Endothelial cell of hepatic sinusoid (primary cell): ENCODE measurements at regions not wholly inside any gene's neighbourhood (a gene's known extent, or its start where the extent isn't known, plus 50 kb on each side); places are given as distances from the start of the nearest gene placed in this dataset.
"Not testable (repeated sequence)": the region's sequence is repeated elsewhere in the genome, so short reads cannot be mapped to it uniquely, and the experiment has no call there.

Source experiments
- in situ Hi-C: cut with HindIII; loops from 2 replicates; pipeline ENCODE4 v1.10.0; 2017; ENCODE audit warnings: low sequenced_read_pairs

DNA sequence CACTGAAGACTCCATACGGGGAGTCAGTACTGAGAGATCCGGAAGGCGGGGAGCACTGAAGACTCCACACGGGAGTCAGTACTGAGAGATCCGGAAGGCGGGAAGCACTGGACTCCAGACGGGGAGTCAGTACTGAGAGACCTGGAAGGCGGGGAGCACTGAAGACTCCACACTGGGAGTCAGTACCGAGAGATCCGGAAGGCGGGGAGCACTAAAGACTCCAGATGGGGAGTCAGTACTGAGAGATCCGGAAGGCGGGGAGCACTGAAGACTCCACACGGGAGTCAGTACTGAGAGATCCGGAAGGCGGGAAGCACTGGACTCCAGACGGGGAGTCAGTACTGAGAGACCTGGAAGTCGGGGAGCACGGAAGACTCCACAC, 77.2 kb downstream of the DLL1 start:
- in situ Hi-C loops: not testable (repeated sequence)

DNA sequence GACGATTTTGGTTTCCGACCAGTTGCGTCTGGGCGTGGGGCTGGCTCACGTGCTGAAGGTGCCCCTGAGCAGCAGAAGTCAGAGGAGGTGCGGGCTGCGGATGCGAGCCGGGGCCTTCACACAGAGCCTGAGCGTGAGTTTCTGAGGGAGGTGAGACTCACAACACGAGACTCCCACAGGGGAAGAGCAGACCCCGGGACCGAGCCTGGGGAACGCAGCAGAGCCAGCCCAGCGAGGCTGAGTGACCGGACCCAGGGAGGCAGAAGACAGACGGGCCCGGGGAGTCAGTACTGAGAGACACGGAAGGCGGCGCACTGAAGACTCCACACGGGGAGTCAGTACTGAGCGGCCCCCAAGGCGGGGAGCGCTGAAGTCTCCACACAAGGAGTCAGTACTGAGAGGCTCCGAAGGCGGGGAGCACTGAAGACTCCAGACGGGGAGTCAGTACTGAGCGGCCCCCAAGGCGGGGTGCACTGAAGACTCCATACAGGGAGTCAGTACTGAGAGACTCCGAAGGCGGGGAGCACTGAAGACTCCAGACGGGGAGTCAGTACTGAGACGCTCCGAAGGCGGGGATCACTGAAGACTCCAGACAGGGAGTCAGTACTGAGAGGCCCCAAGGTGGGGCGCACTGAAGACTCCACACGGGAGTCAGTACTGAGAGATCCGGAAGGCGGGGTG, 77.8 kb downstream of the DLL1 start:
- in situ Hi-C loops: no loop called here

GRCh38 chr6:170212051-170212756, 78.7 kb downstream of the DLL1 start:
- in situ Hi-C loops: no loop called here

DNA sequence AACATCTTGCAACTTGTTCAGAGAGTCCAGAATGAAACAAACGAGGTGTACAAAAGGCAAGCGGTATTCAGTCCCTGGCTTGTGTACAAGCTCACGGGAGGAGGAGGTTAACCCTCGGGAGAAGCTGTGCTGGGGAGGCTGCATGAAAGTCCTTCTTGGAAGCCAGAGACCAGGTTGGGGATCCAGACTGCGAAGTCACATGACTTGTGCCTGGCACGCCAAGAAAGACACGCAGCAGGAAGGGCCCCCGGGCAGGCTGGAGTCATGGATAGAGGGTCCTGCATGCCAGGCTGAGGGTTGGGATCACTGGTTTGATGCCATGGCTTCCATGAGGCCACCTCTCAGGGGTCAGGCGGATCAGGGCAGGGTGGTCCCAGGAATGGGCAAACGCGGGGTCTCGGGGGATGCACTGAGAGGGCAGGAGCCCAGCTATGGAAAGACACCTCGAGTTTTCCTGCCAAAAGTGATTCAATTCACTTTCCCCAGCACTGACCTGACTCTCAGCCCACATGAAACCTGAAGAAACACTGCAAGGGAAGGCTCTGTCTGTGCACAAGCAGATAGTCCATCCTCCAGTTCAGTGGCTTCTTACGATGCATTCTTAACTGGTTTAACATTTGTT, 79.4 kb downstream of the DLL1 start:
- in situ Hi-C loops: no loop called here

- in situ Hi-C loops: no loop called here
Measured at GRCh38 chr6:170210651-170211403, 80.1 kb downstream of the DLL1 start.

GRCh38 chr6:170210026-170210390, 80.9 kb downstream of the DLL1 start:
- in situ Hi-C loops: no loop called here

- in situ Hi-C loops: no loop called here
Measured at GRCh38 chr6:170209354-170210025, 81.4 kb downstream of the DLL1 start.

- in situ Hi-C loops: no loop called here
Measured at GRCh38 chr6:170208651-170209353, 82.1 kb downstream of the DLL1 start.

DNA sequence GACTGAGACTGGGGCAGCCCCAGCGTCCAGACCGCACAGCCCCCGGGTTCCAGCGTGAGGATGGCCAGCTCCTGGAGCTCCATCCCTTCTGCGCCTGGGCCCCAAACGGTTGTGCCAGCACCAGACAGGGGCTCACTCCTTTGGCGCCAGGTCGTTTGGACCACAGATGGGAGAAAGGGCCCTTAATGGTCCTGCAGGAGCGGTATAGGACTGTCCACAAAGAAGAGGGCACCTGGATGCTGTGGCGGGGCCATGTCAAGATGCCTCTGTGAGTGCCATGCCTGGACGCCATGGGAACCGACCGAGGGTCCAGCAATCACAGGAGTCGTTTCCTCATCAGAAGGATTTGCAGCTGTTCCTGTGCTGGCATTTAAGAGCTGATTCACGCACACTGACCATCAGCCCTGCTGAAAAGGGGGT, 82.7 kb downstream of the DLL1 start:
- in situ Hi-C loops: no loop called here

DNA sequence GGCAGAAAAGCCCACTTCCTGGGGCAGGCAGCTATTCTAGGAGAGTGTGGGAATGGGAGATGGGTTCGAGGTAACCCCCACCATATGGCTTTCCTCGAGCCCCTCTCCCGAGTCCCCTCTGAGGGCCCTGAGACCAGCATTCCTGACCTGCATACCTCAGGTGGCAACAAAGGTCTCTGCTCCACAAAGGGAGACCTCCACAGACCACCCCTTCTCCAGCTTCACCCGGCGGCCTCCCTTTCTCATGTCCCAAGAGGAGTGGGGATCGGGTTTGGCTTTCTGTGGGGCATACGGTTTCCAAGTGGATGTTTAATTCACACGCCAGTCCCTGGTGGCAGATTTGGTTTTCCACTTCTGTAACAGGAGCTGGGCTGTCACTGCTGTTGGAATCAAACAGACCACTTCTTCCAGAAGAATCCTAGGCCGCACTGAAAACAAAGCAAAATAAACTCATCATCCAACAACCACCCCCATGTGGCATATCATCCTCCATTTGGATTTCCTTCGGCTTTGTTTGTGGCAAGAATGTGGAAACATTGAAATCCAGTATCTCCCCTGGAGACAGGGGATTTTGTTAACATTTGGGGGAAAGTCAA, 83.2 kb downstream of the DLL1 start:
- in situ Hi-C loops: no loop called here

DNA sequence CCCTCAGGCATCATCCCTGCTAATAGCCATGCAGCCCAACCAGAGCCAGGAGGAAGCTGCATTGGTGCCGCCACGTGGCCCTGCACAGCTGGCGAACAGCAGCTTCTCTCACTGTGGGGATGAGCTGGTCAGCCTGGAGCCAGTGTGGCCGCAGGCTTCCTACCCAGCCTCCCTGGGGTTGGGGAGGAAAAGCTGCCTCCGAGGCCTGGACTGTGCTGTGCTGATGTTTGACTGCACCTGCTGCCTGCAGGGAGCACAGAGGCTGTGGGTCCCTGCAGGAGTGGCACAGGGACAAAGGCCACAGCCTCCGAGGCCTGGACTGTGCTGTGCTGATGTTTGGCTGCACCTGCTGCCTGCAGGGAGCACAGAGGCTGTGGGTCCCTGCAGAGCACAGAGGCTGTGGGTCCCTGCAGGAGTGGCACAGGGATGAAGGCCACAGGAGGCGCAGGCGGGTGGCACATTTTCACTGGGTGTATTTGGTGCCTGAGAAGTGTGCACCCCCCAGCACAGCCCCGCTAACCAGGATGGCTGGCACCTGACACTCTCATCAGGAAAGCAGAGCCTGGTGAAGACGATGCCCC, 83.9 kb downstream of the DLL1 start:
- in situ Hi-C loops: no loop called here

- in situ Hi-C loops: no loop called here
Measured at GRCh38 chr6:170206317-170206621, 84.6 kb downstream of the DLL1 start.

- in situ Hi-C loops: no loop called here
Measured at GRCh38 chr6:170205534-170206316, 85.2 kb downstream of the DLL1 start.

- in situ Hi-C loops: no loop called here
Measured at GRCh38 chr6:170205126-170205525, 85.8 kb downstream of the DLL1 start.

- in situ Hi-C loops: no loop called here
Measured at GRCh38 chr6:170203212-170203611, 87.7 kb downstream of the DLL1 start.

GRCh38 chr6:170202416-170203135, 88.3 kb downstream of the DLL1 start:
- in situ Hi-C loops: no loop called here

DNA sequence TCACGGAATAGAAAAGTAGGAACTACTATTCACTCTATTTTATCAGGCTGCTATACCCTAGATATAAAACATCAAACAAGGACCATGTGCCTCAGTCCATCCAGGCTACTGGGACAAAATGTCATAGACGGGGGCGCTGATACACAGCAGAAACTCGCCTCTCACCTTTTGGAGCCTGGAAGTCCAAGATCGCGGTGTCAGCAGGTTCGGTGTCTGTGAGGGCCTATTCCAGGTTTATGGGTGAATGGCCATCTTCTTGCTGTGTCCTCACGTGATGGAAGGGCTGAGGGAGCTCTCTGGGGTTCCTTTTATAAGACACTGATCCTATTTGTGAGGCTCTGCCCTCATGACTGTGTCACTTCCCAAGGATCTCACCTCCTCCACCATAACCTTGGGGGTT, 89.5 kb downstream of the DLL1 start:
- in situ Hi-C loops: no loop called here

DNA sequence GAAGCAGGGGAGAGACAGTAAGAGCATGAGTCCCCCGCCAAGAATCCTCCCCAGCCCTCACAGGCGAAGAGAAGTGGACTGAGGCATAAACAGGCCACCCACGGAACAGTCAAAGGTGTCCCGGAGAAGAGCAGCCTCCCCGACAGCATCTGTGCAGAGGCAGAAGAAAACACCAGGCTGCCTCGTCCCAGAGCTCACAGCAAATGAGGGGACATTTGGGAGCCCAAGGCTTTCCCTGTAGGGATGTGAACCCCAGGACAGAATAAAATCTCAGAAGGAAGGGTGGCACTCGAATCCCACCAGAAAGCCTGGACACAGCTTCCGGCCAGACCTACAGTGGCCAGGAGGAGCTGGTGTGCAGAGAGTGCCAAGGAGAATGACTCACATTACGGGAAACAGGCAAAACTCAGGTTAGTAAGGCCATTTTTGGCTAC, 90.4 kb downstream of the DLL1 start:
- in situ Hi-C loops: no loop called here
